ENCODE measurements at regions not wholly inside any gene's neighbourhood (a gene's known extent, or its start where the extent isn't known, plus 50 kb on each side); places are given as distances from the start of the nearest gene placed in this dataset.

GRCh38 chr14:53496668-53497067 lies 343.5 kb upstream of the DDHD1 start:
- Histone ChIP-seq H2BK15ac (ENCODE audit: low read length) (no peak overlapping the region), H4K8ac (ENCODE audit: extremely low read depth, insufficient read depth, low read length) (no peak overlapping the region), H3K18ac (ENCODE audit: extremely low read depth, low read length) (no peak overlapping the region), H2AK5ac (ENCODE audit: low read depth, low read length) (no peak overlapping the region), H2BK12ac (ENCODE audit: low read depth, low read length) (no peak overlapping the region), H3K79me2 (ENCODE audit: control insufficient read depth in 1 of 2, insufficient read depth in 2 of 2, low read length in 2 of 2) (no peaks in the 10 kb centered on the region), H3K56ac (replicated peaks; ENCODE audit: insufficient read length, low read depth, low read length) (no peak overlapping the region), H3K4me2 (ENCODE audit: insufficient read depth in 1 of 2, low read depth in 2 of 2, low read length in 2 of 2) (no peak overlapping the region), H2BK120ac (replicated peaks; ENCODE audit: low read depth, low read length) (no peak overlapping the region), H4K20me1 (replicated peaks in 1 of 2; ENCODE audit: control insufficient read depth in 1 of 2, insufficient read depth in 2 of 2, low read length in 2 of 2) (no peaks in the 10 kb centered on the region), H3K9ac (replicated peaks in 1 of 4; ENCODE audit: extremely low read depth in 1 of 4, low read depth in 3 of 4, low read length in 3 of 4) (no peak overlapping the region), H3K4me1 (replicated peaks in 1 of 4; ENCODE audit: control insufficient read depth in 3 of 4, insufficient read depth in 4 of 4, low read length in 3 of 4) (no peaks in the 10 kb centered on the region), H3K23me2 (ENCODE audit: low read depth, low read length) (no peaks in the 10 kb centered on the region), H3K9me3 (ENCODE audit: insufficient read depth in 2 of 2, low read depth in 1 of 2, low read length in 1 of 2) (no peaks in the 10 kb centered on the region; a peak in 1 of 4 replicates), H3K27ac (ENCODE audit: low read depth, low read length) (no peak overlapping the region), H2AFZ (ENCODE audit: low read length) (no peak overlapping the region), H3K14ac (ENCODE audit: insufficient read length) (no peak overlapping the region), H3K79me1 (ENCODE audit: low read depth, low read length) (no peaks in the 10 kb centered on the region), H4K5ac (ENCODE audit: insufficient read length, low read depth, low read length) (no peak overlapping the region), H2BK20ac (ENCODE audit: low read length) (no peak overlapping the region), H3K36me3 (ENCODE audit: control insufficient read depth in 2 of 4, insufficient read depth in 4 of 4, low read length in 3 of 4) (no peaks in the 10 kb centered on the region), H2BK5ac (ENCODE audit: low read depth, low read length) (no peak overlapping the region), H3K23ac (ENCODE audit: insufficient read length) (no peak overlapping the region), H4K91ac (replicated peaks; ENCODE audit: insufficient read length, low read length) (no peak overlapping the region), H3K4me3 (ENCODE audit: extremely low read depth in 1 of 4, insufficient read depth in 2 of 4, low read depth in 3 of 4, low read length in 4 of 4) (no peak overlapping the region), H3K27me3 (replicated peaks in 1 of 4; ENCODE audit: control insufficient read depth in 3 of 4, extremely low read depth in 1 of 4, insufficient read depth in 3 of 4, low read length in 3 of 4) (no peaks in the 10 kb centered on the region), H3K4ac (replicated peaks; ENCODE audit: insufficient read length, low read depth, low read length) (no peak overlapping the region)
- WGBS, 2 experiments (ENCODE audit: extremely low coverage in 1 of 2, insufficient coverage in 1 of 2, insufficient read length in 1 of 2, insufficient replicate concordance in 2 of 2, low coverage in 1 of 2, low lambda C conversion rate in 2 of 2, missing lambda C conversion rate in 1 of 2): 92% methylated on average over 2 of the region's 2 CpGs; no CpG with 5 or more reads in 1 of the 2 experiments
- DNase-seq (ENCODE audit: low read depth in 1 of 2, low spot score in 2 of 2) (no peak), FAIRE-seq (no peak)
- TF ChIP-seq CBX8 (IDR thresholded peaks at IDR 0.05; ENCODE audit: borderline replicate concordance, low read depth, low read length) (no peak), CTCF (IDR thresholded peaks at IDR 0.05; ENCODE audit: control extremely low read depth in 1 of 3, insufficient read depth in 1 of 3, low read depth in 1 of 3, low read length in 3 of 3) (no peak), EP300 (IDR thresholded peaks at IDR 0.05; ENCODE audit: borderline replicate concordance in 1 of 2, low read depth in 2 of 2, low read length in 2 of 2) (no peak), SIX5 (IDR thresholded peaks at IDR 0.05; ENCODE audit: low read depth, low read length) (no peak), NANOG (IDR thresholded peaks at IDR 0.05; ENCODE audit: insufficient read depth, low read depth, low read length, poor library complexity, severe bottlenecking) (no peak), TAF7 (optimal IDR thresholded peaks at IDR 0.05; ENCODE audit: borderline replicate concordance, low read depth, low read length) (no peak), CTBP2 (IDR thresholded peaks at IDR 0.05; ENCODE audit: borderline replicate concordance, insufficient read depth, insufficient read length, low read length) (no peak), POU5F1 (IDR thresholded peaks at IDR 0.05; ENCODE audit: low read depth, low read length) (no peak), ZNF274 (IDR thresholded peaks at IDR 0.05; ENCODE audit: borderline replicate concordance, extremely low read depth, low read length) (no peak), JUND (IDR thresholded peaks at IDR 0.05; ENCODE audit: low read length) (no peak), BACH1 (IDR thresholded peaks at IDR 0.05; ENCODE audit: low read length) (no peak)
- ChIA-PET CTCF (ENCODE audit: partially characterized antibody) (no interaction called here), POLR2A (ENCODE audit: partially characterized antibody) (no interaction called here)

All from H1 (cell line).